ENCODE measurements at regions not wholly inside any gene's neighbourhood (a gene's known extent, or its start where the extent isn't known, plus 50 kb on each side); places are given as distances from the start of the nearest gene placed in this dataset.

GRCh38 chr7:109178342-109178741 is 608.7 kb downstream of the DNAJB9 start:
- Histone ChIP-seq H3K4me1 (ENCODE audit: control insufficient read depth, insufficient read depth, low read length) (no peaks in the 10 kb centered on the region), H3K9me3 (ENCODE audit: control insufficient read depth, insufficient read depth, low read depth, low read length) (no peaks in the 10 kb centered on the region), H3K4me3 (ENCODE audit: low read depth, low read length) (no peak overlapping the region), H3K27ac (ENCODE audit: extremely low read depth, low read depth, low read length) (no peak overlapping the region), H3K36me3 (ENCODE audit: control insufficient read depth in 2 of 2, insufficient read depth in 1 of 2, low read length in 2 of 2) (no peaks in the 10 kb centered on the region)
- TF ChIP-seq ZNF707 (tag by site-specific recombination; IDR thresholded peaks at IDR 0.05) = no peak
- POLR2A ChIA-PET = no interaction called here
- CTCF ChIA-PET = no interaction called here

GRCh38 chr7:109179601-109180000 is 609.9 kb downstream of the DNAJB9 start:
- POLR2A ChIA-PET = no interaction called here
- Histone ChIP-seq H3K9me3 (ENCODE audit: control insufficient read depth, insufficient read depth, low read depth, low read length) (no peaks in the 10 kb centered on the region), H3K4me3 (ENCODE audit: low read depth, low read length) (no peak overlapping the region), H3K36me3 (ENCODE audit: control insufficient read depth in 2 of 2, insufficient read depth in 1 of 2, low read length in 2 of 2) (no peaks in the 10 kb centered on the region), H3K27ac (ENCODE audit: extremely low read depth, low read depth, low read length) (no peak overlapping the region), H3K4me1 (ENCODE audit: control insufficient read depth, insufficient read depth, low read length) (no peaks in the 10 kb centered on the region)
- CTCF ChIA-PET = interaction anchor here (0.7 kb wide), 1 partner anchor 30 kb away, joined by 4 read pairs; no protein-coding TSS in a partner anchor
- TF ChIP-seq ZBTB20 (tag by site-specific recombination; IDR thresholded peaks at IDR 0.05) = no peak
- TF ChIP-seq ZNF423 (tag by site-specific recombination; IDR thresholded peaks at IDR 0.05) = no peak
- no peak for TF ChIP-seq ZNF654 (tag by site-specific recombination; IDR thresholded peaks at IDR 0.05; ENCODE audit: low read depth)
- no peak for TF ChIP-seq ZNF350 (tag by site-specific recombination; IDR thresholded peaks at IDR 0.05)
- TF ChIP-seq TRIM28 (IDR thresholded peaks at IDR 0.05; ENCODE audit: borderline replicate concordance, low read length) = no peak
- TF ChIP-seq ZNF658 (tag by site-specific recombination; IDR thresholded peaks at IDR 0.05) = no peak
- TF ChIP-seq BCL6B (tag by site-specific recombination; IDR thresholded peaks at IDR 0.05) = no peak
- TF ChIP-seq ZNF692 (tag by site-specific recombination; IDR thresholded peaks at IDR 0.05) = no peak
- TF ChIP-seq ZNF521 (tag by site-specific recombination; IDR thresholded peaks at IDR 0.05) = no peak

- H3K27ac ChIP-seq (ENCODE audit: extremely low read depth, low read depth, low read length) = no peak overlapping the region
- H3K9me3 ChIP-seq (ENCODE audit: control insufficient read depth, insufficient read depth, low read depth, low read length) = no peaks in the 10 kb centered on the region
- TF ChIP-seq ZBTB11 (tag by site-specific recombination; conservative IDR thresholded peaks at IDR 0.05; ENCODE audit: low read depth) (no peak), ZFP3 (tag by site-specific recombination; IDR thresholded peaks at IDR 0.05; ENCODE audit: low read depth) (no peak), ZNF37A (tag by site-specific recombination; IDR thresholded peaks at IDR 0.05) (no peak)
- H3K4me1 ChIP-seq (ENCODE audit: control insufficient read depth, insufficient read depth, low read length) = no peaks in the 10 kb centered on the region
- no peak overlapping the region for H3K4me3 ChIP-seq (ENCODE audit: low read depth, low read length)
- no peaks in the 10 kb centered on the region for H3K36me3 ChIP-seq (ENCODE audit: control insufficient read depth in 2 of 2, insufficient read depth in 1 of 2, low read length in 2 of 2)
- ChIA-PET CTCF (no interaction called here), POLR2A (no interaction called here)
Measured at GRCh38 chr7:109190766-109191398, 621.2 kb downstream of the DNAJB9 start.
